ENCODE measurements at regions not wholly inside any gene's neighbourhood (a gene's known extent, or its start where the extent isn't known, plus 50 kb on each side); places are given as distances from the start of the nearest gene placed in this dataset.

GRCh38 chr5:54909911-54910870, 75.2 kb downstream of the ESM1 start:
- no peak for TF ChIP-seq GATA2 (IDR thresholded peaks at IDR 0.05; ENCODE audit: low read depth, low read length)
- TF ChIP-seq GATA3 (IDR thresholded peaks at IDR 0.05; ENCODE audit: low read depth, low read length): no peak
